ENCODE measurements at regions not wholly inside any gene's neighbourhood (a gene's known extent, or its start where the extent isn't known, plus 50 kb on each side); places are given as distances from the start of the nearest gene placed in this dataset.

GRCh38 chr3:28067014-28067413, 174.4 kb upstream of the CMC1 start:
- ATAC-seq (no peak), DNase-seq (ENCODE audit: low read depth, low spot score) (no peak)
- Histone ChIP-seq H3K4me1 (ENCODE audit: control insufficient read depth, insufficient read depth, low read length) (no peaks in the 10 kb centered on the region), H3K4me3 (ENCODE audit: low read depth in 2 of 2, low read length in 2 of 2) (no peak overlapping the region), H3K27ac (ENCODE audit: low read length) (no peak overlapping the region), H3K27me3 (ENCODE audit: control insufficient read depth, insufficient read depth, low read length) (no peaks in the 10 kb centered on the region), H3K9me3 (ENCODE audit: control insufficient read depth, insufficient read depth, low read depth, low read length) (no peaks in the 10 kb centered on the region), H3K36me3 (ENCODE audit: control insufficient read depth, insufficient read depth, low read length) (no peaks in the 10 kb centered on the region)
- ChIA-PET POLR2A (no interaction called here), CTCF (no interaction called here)
- TF ChIP-seq, protein P1, sequence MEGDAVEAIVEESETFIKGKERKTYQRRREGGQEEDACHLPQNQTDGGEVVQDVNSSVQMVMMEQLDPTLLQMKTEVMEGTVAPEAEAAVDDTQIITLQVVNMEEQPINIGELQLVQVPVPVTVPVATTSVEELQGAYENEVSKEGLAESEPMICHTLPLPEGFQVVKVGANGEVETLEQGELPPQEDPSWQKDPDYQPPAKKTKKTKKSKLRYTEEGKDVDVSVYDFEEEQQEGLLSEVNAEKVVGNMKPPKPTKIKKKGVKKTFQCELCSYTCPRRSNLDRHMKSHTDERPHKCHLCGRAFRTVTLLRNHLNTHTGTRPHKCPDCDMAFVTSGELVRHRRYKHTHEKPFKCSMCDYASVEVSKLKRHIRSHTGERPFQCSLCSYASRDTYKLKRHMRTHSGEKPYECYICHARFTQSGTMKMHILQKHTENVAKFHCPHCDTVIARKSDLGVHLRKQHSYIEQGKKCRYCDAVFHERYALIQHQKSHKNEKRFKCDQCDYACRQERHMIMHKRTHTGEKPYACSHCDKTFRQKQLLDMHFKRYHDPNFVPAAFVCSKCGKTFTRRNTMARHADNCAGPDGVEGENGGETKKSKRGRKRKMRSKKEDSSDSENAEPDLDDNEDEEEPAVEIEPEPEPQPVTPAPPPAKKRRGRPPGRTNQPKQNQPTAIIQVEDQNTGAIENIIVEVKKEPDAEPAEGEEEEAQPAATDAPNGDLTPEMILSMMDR (IDR thresholded peaks at IDR 0.05), result no peak
- TF ChIP-seq POLR2AphosphoS5 (IDR thresholded peaks at IDR 0.05; ENCODE audit: low read depth, low read length), result no peak
- TF ChIP-seq REST (IDR thresholded peaks at IDR 0.05; ENCODE audit: insufficient read depth in 1 of 2, low read depth in 2 of 2, low read length in 1 of 2), result no peak
- TF ChIP-seq TCF7L2 (IDR thresholded peaks at IDR 0.05; ENCODE audit: low read depth, low read length), result no peak
- no peak for TF ChIP-seq SIN3A (IDR thresholded peaks at IDR 0.05; ENCODE audit: borderline replicate concordance, insufficient read depth, low read depth, low read length)
- intact Hi-C loops (cut with micrococcal nuclease; ENCODE audit: unreplicated experiment) (no loop called here), in situ Hi-C loops (cut with HindIII; ENCODE audit: low pct_unique_long_range_greater_than_20kb, low sequenced_read_pairs) (no loop called here)
- no TSS peak for BruUV-seq (replicated peaks)

- ChIA-PET CTCF (no interaction called here), POLR2A (no interaction called here)
- DNase-seq (ENCODE audit: low read depth, low spot score) (no peak), ATAC-seq (no peak)
- H3K27me3 ChIP-seq (ENCODE audit: control insufficient read depth, insufficient read depth, low read length), result no peaks in the 10 kb centered on the region
- intact Hi-C loops (cut with micrococcal nuclease; ENCODE audit: unreplicated experiment) (no loop called here), in situ Hi-C loops (cut with HindIII; ENCODE audit: low pct_unique_long_range_greater_than_20kb, low sequenced_read_pairs) (no loop called here)
- H3K9me3 ChIP-seq (ENCODE audit: control insufficient read depth, insufficient read depth, low read depth, low read length), result no peaks in the 10 kb centered on the region
- no peak overlapping the region for H3K4me3 ChIP-seq (ENCODE audit: low read depth in 2 of 2, low read length in 2 of 2)
- TF ChIP-seq TCF7L2 (IDR thresholded peaks at IDR 0.05; ENCODE audit: low read depth, low read length) (no peak), REST (IDR thresholded peaks at IDR 0.05; ENCODE audit: insufficient read depth in 1 of 2, low read depth in 2 of 2, low read length in 1 of 2) (no peak), POLR2AphosphoS5 (IDR thresholded peaks at IDR 0.05; ENCODE audit: low read depth, low read length) (no peak)
- TF ChIP-seq, protein P1 (IDR thresholded peaks at IDR 0.05), result no peak
- H3K27ac ChIP-seq (ENCODE audit: low read length), result no peak overlapping the region
- no TSS peak for BruUV-seq (replicated peaks)
- no peaks in the 10 kb centered on the region for H3K4me1 ChIP-seq (ENCODE audit: control insufficient read depth, insufficient read depth, low read length)
- H3K36me3 ChIP-seq (ENCODE audit: control insufficient read depth, insufficient read depth, low read length), result no peaks in the 10 kb centered on the region
Observed at GRCh38 chr3:28068342-28068741, 173.1 kb upstream of the CMC1 start.
